ENCODE measurements at regions not wholly inside any gene's neighbourhood (a gene's known extent, or its start where the extent isn't known, plus 50 kb on each side); places are given as distances from the start of the nearest gene placed in this dataset.

- TF ChIP-seq USF1 (IDR thresholded peaks at IDR 0.05) (no peak), MAX (IDR thresholded peaks at IDR 0.05) (no peak), TAF1 (IDR thresholded peaks at IDR 0.05; ENCODE audit: low read depth) (no peak), CREB1 (IDR thresholded peaks at IDR 0.05; ENCODE audit: low read depth) (no peak), NFIC (IDR thresholded peaks at IDR 0.05) (no peak), YY1 (IDR thresholded peaks at IDR 0.05; ENCODE audit: low read depth) (no peak), REST (IDR thresholded peaks at IDR 0.05; ENCODE audit: low read depth) (no peak), ZBTB7A (IDR thresholded peaks at IDR 0.05; ENCODE audit: low read depth) (no peak), EGR1 (IDR thresholded peaks at IDR 0.05) (no peak), FOXM1 (IDR thresholded peaks at IDR 0.05; ENCODE audit: borderline replicate concordance, low read depth) (no peak), TEAD4 (IDR thresholded peaks at IDR 0.05) (no peak), EP300 (IDR thresholded peaks at IDR 0.05; ENCODE audit: borderline replicate concordance) (no peak), TCF12 (IDR thresholded peaks at IDR 0.05; ENCODE audit: low read depth) (no peak)
Observed at GRCh38 chr3:162332344-162332743, 835.7 kb downstream of the OTOL1 start.

- TF ChIP-seq YY1 (IDR thresholded peaks at IDR 0.05; ENCODE audit: low read depth) (no peak), CREB1 (IDR thresholded peaks at IDR 0.05; ENCODE audit: low read depth) (no peak), TAF1 (IDR thresholded peaks at IDR 0.05; ENCODE audit: low read depth) (no peak), TEAD4 (IDR thresholded peaks at IDR 0.05) (no peak), EGR1 (IDR thresholded peaks at IDR 0.05) (no peak), RAD21 (IDR thresholded peaks at IDR 0.05; ENCODE audit: low read depth) (no peak), ZBTB7A (IDR thresholded peaks at IDR 0.05; ENCODE audit: low read depth) (no peak), TCF12 (IDR thresholded peaks at IDR 0.05; ENCODE audit: low read depth) (no peak), FOXM1 (IDR thresholded peaks at IDR 0.05; ENCODE audit: borderline replicate concordance, low read depth) (no peak), EP300 (IDR thresholded peaks at IDR 0.05; ENCODE audit: borderline replicate concordance) (no peak), MAX (IDR thresholded peaks at IDR 0.05) (no peak), REST (IDR thresholded peaks at IDR 0.05; ENCODE audit: low read depth) (no peak), CEBPB (IDR thresholded peaks at IDR 0.05) (no peak), NFIC (IDR thresholded peaks at IDR 0.05) (no peak), USF1 (IDR thresholded peaks at IDR 0.05) (no peak)
Observed at GRCh38 chr3:162334537-162334936, 837.9 kb downstream of the OTOL1 start.

GRCh38 chr3:162337630-162338029, 841.0 kb downstream of the OTOL1 start:
- no peak for TF ChIP-seq NFIC (IDR thresholded peaks at IDR 0.05)
- no peak for TF ChIP-seq TEAD4 (IDR thresholded peaks at IDR 0.05)
- TF ChIP-seq CREB1 (IDR thresholded peaks at IDR 0.05; ENCODE audit: low read depth): no peak
- no peak for TF ChIP-seq FOXM1 (IDR thresholded peaks at IDR 0.05; ENCODE audit: borderline replicate concordance, low read depth)
- no peak for TF ChIP-seq REST (IDR thresholded peaks at IDR 0.05; ENCODE audit: low read depth)
- no peak for TF ChIP-seq RAD21 (IDR thresholded peaks at IDR 0.05; ENCODE audit: low read depth)
- TF ChIP-seq TAF1 (IDR thresholded peaks at IDR 0.05; ENCODE audit: low read depth): no peak
- TF ChIP-seq ZBTB7A (IDR thresholded peaks at IDR 0.05; ENCODE audit: low read depth): no peak
- no peak for TF ChIP-seq YY1 (IDR thresholded peaks at IDR 0.05; ENCODE audit: low read depth)

GRCh38 chr3:162338514-162338913, 841.9 kb downstream of the OTOL1 start:
- TF ChIP-seq TEAD4 (IDR thresholded peaks at IDR 0.05): no peak
- TF ChIP-seq USF1 (IDR thresholded peaks at IDR 0.05): no peak
- no peak for TF ChIP-seq NFIC (IDR thresholded peaks at IDR 0.05)
- TF ChIP-seq REST (IDR thresholded peaks at IDR 0.05; ENCODE audit: low read depth): no peak
- TF ChIP-seq TCF12 (IDR thresholded peaks at IDR 0.05; ENCODE audit: low read depth): no peak
- no peak for TF ChIP-seq CREB1 (IDR thresholded peaks at IDR 0.05; ENCODE audit: low read depth)
- no peak for TF ChIP-seq FOXM1 (IDR thresholded peaks at IDR 0.05; ENCODE audit: borderline replicate concordance, low read depth)
- TF ChIP-seq ZBTB7A (IDR thresholded peaks at IDR 0.05; ENCODE audit: low read depth): no peak
- no peak for TF ChIP-seq EGR1 (IDR thresholded peaks at IDR 0.05)
- TF ChIP-seq EP300 (IDR thresholded peaks at IDR 0.05; ENCODE audit: borderline replicate concordance): no peak
